H1 (cell line): ENCODE measurements at regions not wholly inside any gene's neighbourhood (a gene's known extent, or its start where the extent isn't known, plus 50 kb on each side); places are given as distances from the start of the nearest gene placed in this dataset.

Source experiments
- CTCF ChIA-PET: fragments of 300-600 bp; sonication (Branson Sonifier 250); formaldehyde crosslinking; loops from one replicate; lab custom pipeline; 2021; ENCODE audit not compliant: partially characterized antibody; lab: Charles Lee
- POLR2A ChIA-PET: fragments of 300-600 bp; sonication (Branson Sonifier 250); formaldehyde crosslinking; loops from one replicate; lab custom pipeline; 2021; ENCODE audit warnings: inconsistent platforms; ENCODE audit not compliant: partially characterized antibody; lab: Charles Lee
- DNase-seq, 2 experiments: peaks; one replicate each; pipeline versions ENCODE4 v3.0.0 to v3.0.0-alpha.2; 2010 to 2022; ENCODE audit warnings: low spot score in 2 of 2, low read depth in 1 of 2, mixed read lengths in 1 of 2
- FAIRE-seq: peaks from 2 replicates; lab custom pipeline; 2011; peaks lifted over from hg19 to GRCh38; lab: Jason Lieb, UNC
- H2AFZ ChIP-seq: 2 replicates; pipeline ENCODE4 v1.8.1; 2012; ENCODE audit warnings: low read length, inconsistent platforms
- H2AK5ac ChIP-seq: 2 replicates; pipeline ENCODE4 v1.6.1; 2013; ENCODE audit warnings: low read depth, low read length
- H2BK120ac ChIP-seq: replicated peaks from 2 replicates; pipeline ENCODE3; 2013; ENCODE audit warnings: low read depth, low read length, inconsistent platforms
- H2BK12ac ChIP-seq: 2 replicates; pipeline ENCODE4 v1.6.1; 2013; ENCODE audit warnings: low read depth, low read length
- H2BK15ac ChIP-seq: 2 replicates; pipeline ENCODE4 v1.6.1; 2013; ENCODE audit warnings: low read length
- H2BK20ac ChIP-seq: 2 replicates; pipeline ENCODE4 v1.6.1; 2013; ENCODE audit warnings: low read length
- H2BK5ac ChIP-seq: 2 replicates; pipeline ENCODE4 v1.6.1; 2013; ENCODE audit warnings: low read depth, low read length
- H3K14ac ChIP-seq: 2 replicates; pipeline ENCODE4 v1.6.1; 2013; ENCODE audit warnings: inconsistent platforms; ENCODE audit not compliant: insufficient read length
- H3K18ac ChIP-seq: 2 replicates; pipeline ENCODE4 v1.6.1; 2013; ENCODE audit warnings: low read length; ENCODE audit errors: extremely low read depth
- H3K23ac ChIP-seq: 2 replicates; pipeline ENCODE4 v1.6.1; 2013; ENCODE audit warnings: inconsistent platforms; ENCODE audit not compliant: insufficient read length
- H3K23me2 ChIP-seq: 2 replicates; pipeline ENCODE4 v1.6.1; 2013; ENCODE audit warnings: low read depth, low read length
- H3K27ac ChIP-seq: 2 replicates; pipeline ENCODE4 v1.6.1; 2011; ENCODE audit warnings: low read depth, low read length, inconsistent platforms
- H3K27me3 ChIP-seq, 4 experiments: replicated peaks in 1 of 4; 1 replicate in 1 of 4; 2 replicates in 3 of 4; pipeline versions ENCODE4 v1.6.1 to v1.8.1; 2011 to 2013; ENCODE audit warnings: low read length in 3 of 4, mild to moderate bottlenecking in 3 of 4, inconsistent platforms in 2 of 4, mixed read lengths in 2 of 4, moderate library complexity in 1 of 4; ENCODE audit not compliant: control insufficient read depth in 3 of 4, insufficient read depth in 3 of 4; ENCODE audit errors: extremely low read depth in 1 of 4
- H3K36me3 ChIP-seq, 4 experiments: 2 replicates each; pipeline versions ENCODE4 v1.6.1 to v1.8.1; 2011 to 2013; ENCODE audit warnings: mild to moderate bottlenecking in 4 of 4, low read length in 3 of 4, moderate library complexity in 2 of 4, control low read depth in 1 of 4, inconsistent platforms in 1 of 4; ENCODE audit not compliant: insufficient read depth in 4 of 4, control insufficient read depth in 2 of 4
- H3K4ac ChIP-seq: replicated peaks from 2 replicates; pipeline ENCODE3; 2013; ENCODE audit warnings: low read length, low read depth, mixed read lengths, inconsistent platforms; ENCODE audit not compliant: insufficient read length
- H3K4me1 ChIP-seq, 4 experiments: replicated peaks in 1 of 4; 1 replicate in 1 of 4; 2 replicates in 3 of 4; pipeline versions ENCODE4 v1.6.1 to v1.8.1; 2011 to 2013; ENCODE audit warnings: low read length in 3 of 4, inconsistent platforms in 2 of 4, mixed read lengths in 1 of 4; ENCODE audit not compliant: insufficient read depth in 4 of 4, control insufficient read depth in 3 of 4
- H3K4me2 ChIP-seq, 2 experiments: 2 replicates each; pipeline versions ENCODE4 v1.6.1 to v1.8.1; 2011 to 2013; ENCODE audit warnings: low read depth in 2 of 2, low read length in 2 of 2, control low read depth in 1 of 2, inconsistent platforms in 1 of 2, mild to moderate bottlenecking in 1 of 2; ENCODE audit not compliant: insufficient read depth in 1 of 2
- H3K4me3 ChIP-seq, 4 experiments: fragments of 200-600, 300-600 bp in 1 of 4; sonication (generic), shearing (Covaris generic), sonication (Bioruptor Twin) in 1 of 4; 2 replicates each; pipeline versions ENCODE4 v1.5.1 to v1.8.1; 2011 to 2016; ENCODE audit warnings: low read length in 4 of 4, low read depth in 3 of 4, control low read depth in 2 of 4, inconsistent platforms in 2 of 4, mild to moderate bottlenecking in 2 of 4, mixed read lengths in 1 of 4, moderate library complexity in 1 of 4; ENCODE audit not compliant: insufficient read depth in 2 of 4; ENCODE audit errors: extremely low read depth in 1 of 4
- H3K56ac ChIP-seq: replicated peaks from 2 replicates; pipeline ENCODE3; 2013; ENCODE audit warnings: low read depth, mild to moderate bottlenecking, mixed read lengths, low read length, inconsistent platforms; ENCODE audit not compliant: insufficient read length
- H3K79me1 ChIP-seq: 2 replicates; pipeline ENCODE4 v1.6.1; 2013; ENCODE audit warnings: low read depth, low read length, control low read depth
- H3K79me2 ChIP-seq, 2 experiments: 2 replicates each; pipeline versions ENCODE4 v1.6.1 to v1.8.1; 2012 to 2013; ENCODE audit warnings: low read length in 2 of 2, mild to moderate bottlenecking in 2 of 2, inconsistent platforms in 1 of 2; ENCODE audit not compliant: insufficient read depth in 2 of 2, control insufficient read depth in 1 of 2
- H3K9ac ChIP-seq, 4 experiments: replicated peaks in 1 of 4; 1 replicate in 1 of 4; 2 replicates in 3 of 4; pipeline versions ENCODE4 v1.6.1 to v1.8.1; 2011 to 2013; ENCODE audit warnings: low read depth in 3 of 4, low read length in 3 of 4, control low read depth in 2 of 4, mild to moderate bottlenecking in 2 of 4, moderate library complexity in 2 of 4, inconsistent platforms in 1 of 4; ENCODE audit errors: extremely low read depth in 1 of 4
- H3K9me3 ChIP-seq, 2 experiments: 2 replicates each; pipeline versions ENCODE4 v1.6.1 to v1.8.1; 2012 to 2013; ENCODE audit warnings: mild to moderate bottlenecking in 2 of 2, moderate library complexity in 2 of 2, control low read depth in 1 of 2, inconsistent platforms in 1 of 2, low read depth in 1 of 2, low read length in 1 of 2, mixed read lengths in 1 of 2; ENCODE audit not compliant: insufficient read depth in 2 of 2
- H4K20me1 ChIP-seq, 2 experiments: replicated peaks in 1 of 2; 2 replicates each; pipeline versions ENCODE3 to v1.8.1; 2011 to 2013; ENCODE audit warnings: inconsistent platforms in 2 of 2, low read length in 2 of 2, mild to moderate bottlenecking in 1 of 2; ENCODE audit not compliant: insufficient read depth in 2 of 2, control insufficient read depth in 1 of 2
- H4K5ac ChIP-seq: 2 replicates; pipeline ENCODE4 v1.6.1; 2013; ENCODE audit warnings: low read length, low read depth, mixed read lengths, inconsistent platforms; ENCODE audit not compliant: insufficient read length
- H4K8ac ChIP-seq: 2 replicates; pipeline ENCODE4 v1.8.0; 2013; ENCODE audit warnings: mild to moderate bottlenecking, moderate library complexity, low read length, inconsistent platforms; ENCODE audit not compliant: insufficient read depth; ENCODE audit errors: extremely low read depth
- H4K91ac ChIP-seq: replicated peaks from 2 replicates; pipeline ENCODE3; 2013; ENCODE audit warnings: low read length, mixed read lengths, inconsistent platforms; ENCODE audit not compliant: insufficient read length
- ATF2 ChIP-seq: IDR thresholded peaks from 2 replicates; pipeline ENCODE4 v1.6.1; 2012; ENCODE audit warnings: low read length, inconsistent platforms
- EZH2 ChIP-seq: fragments of 200-600 bp; sonication (generic); IDR thresholded peaks from 2 replicates; pipeline ENCODE4 v1.7.1; 2012; ENCODE audit warnings: low read depth, mild to moderate bottlenecking, moderate library complexity, low read length, inconsistent platforms; ENCODE audit not compliant: severe bottlenecking
- HDAC6 ChIP-seq: IDR thresholded peaks from one replicate; pipeline ENCODE4 v1.7.1; 2012; ENCODE audit warnings: low read depth, mild to moderate bottlenecking, inconsistent platforms, low read length, moderate library complexity
- RAD21 ChIP-seq, 2 experiments: IDR thresholded peaks in 1 of 2; conservative IDR thresholded peaks in 1 of 2; 2 replicates each; pipeline ENCODE4 v1.6.1; 2011; ENCODE audit warnings: low read depth in 2 of 2, low read length in 2 of 2, improper control_type of control experiment in 1 of 2, inconsistent platforms in 1 of 2, mild to moderate bottlenecking in 1 of 2, moderate library complexity in 1 of 2
- WGBS, 2 experiments: shearing (Covaris generic) in 1 of 2; methylation state at CpG; one replicate each; pipeline versions ENCODE4 v1.1.6 to v1.1.7; 2013 to 2015; ENCODE audit warnings: low lambda C conversion rate in 2 of 2, mixed read lengths in 2 of 2, inconsistent platforms in 1 of 2, low coverage in 1 of 2, missing lambda C conversion rate in 1 of 2; ENCODE audit not compliant: insufficient replicate concordance in 2 of 2, insufficient coverage in 1 of 2, insufficient read length in 1 of 2; ENCODE audit errors: extremely low coverage in 1 of 2, missing lambda C conversion rate in 1 of 2; 5-methylcytosine and 5-hydroxymethylcytosine counted together

DNA sequence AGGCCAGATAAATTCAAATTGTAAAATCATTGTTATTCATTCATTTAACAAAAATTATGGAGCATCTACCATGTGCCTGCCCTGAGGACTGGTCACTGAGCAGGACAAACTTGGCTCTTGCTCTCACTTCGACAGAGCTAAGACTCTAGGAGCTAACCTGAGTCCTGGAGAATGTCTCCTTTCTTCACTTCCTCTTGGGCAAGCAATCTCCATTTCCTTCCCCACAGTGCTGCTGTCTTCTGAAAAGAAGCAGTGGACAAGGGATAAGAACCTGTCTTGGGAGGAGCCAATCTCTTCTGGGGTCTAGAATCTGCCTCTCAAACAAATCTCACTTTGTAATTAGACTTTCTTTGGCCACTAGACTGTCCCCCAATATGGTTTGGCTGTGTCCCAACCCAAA, 76.2 kb upstream of the PLXNA4 start:
- H4K20me1 ChIP-seq = peaks cover 0 to 3% of the 10 kb centered on the region in 2 experiments
- 0 out of 2 replicates have a peak overlapping the region, but pooled peaks have one; percentile 42 for H2AK5ac ChIP-seq
- H3K27me3 ChIP-seq = no peaks in the 10 kb centered on the region
- no peaks in the 10 kb centered on the region for H3K79me1 ChIP-seq
- H3K4me3 ChIP-seq = no peak overlapping the region
- no peaks in the 10 kb centered on the region for H3K79me2 ChIP-seq
- no peak overlapping the region for H2BK20ac ChIP-seq
- no peak overlapping the region for H3K56ac ChIP-seq
- no peak overlapping the region for H4K5ac ChIP-seq
- FAIRE-seq (no peak), DNase-seq (no peak)
- no peak overlapping the region for H3K4me2 ChIP-seq
- no peak overlapping the region for H3K14ac ChIP-seq
- no peak overlapping the region for H2BK120ac ChIP-seq
- no peak overlapping the region for H2BK15ac ChIP-seq
- H3K23ac ChIP-seq = no peak overlapping the region
- POLR2A ChIA-PET = no interaction called here
- H3K36me3 ChIP-seq = no peaks in the 10 kb centered on the region
- no peak overlapping the region for H3K27ac ChIP-seq
- TF ChIP-seq EZH2 = no peak
- TF ChIP-seq ATF2 = no peak
- TF ChIP-seq HDAC6 = no peak
- no peak for TF ChIP-seq RAD21 (IDR thresholded peaks at IDR 0.05 in 1 of 2, conservative IDR thresholded peaks at IDR 0.05 in 1 of 2; ENCODE audit: low read depth in 2 of 2, low read length in 2 of 2)
- no peak overlapping the region for H4K8ac ChIP-seq
- H3K9ac ChIP-seq = no peak overlapping the region
- H3K4ac ChIP-seq = no peak overlapping the region
- no peaks in the 10 kb centered on the region for H3K9me3 ChIP-seq
- peaks cover 6% of the 10 kb centered on the region; the same call in 1 of the 2 replicates for H3K23me2 ChIP-seq
- peaks cover 3 to 10% (median 4%) of the 10 kb centered on the region in 4 experiments; a peak in 6 of 7 replicates for H3K4me1 ChIP-seq
- H2AFZ ChIP-seq = no peak overlapping the region
- no peak overlapping the region for H3K18ac ChIP-seq
- CTCF ChIA-PET = interaction anchor here (0.7 to 4.2 kb wide), 11 partner anchors 8 to 782 kb away, joined by 3 to 23 read pairs (median 3); no protein-coding TSS in a partner anchor
- WGBS, 2 experiments = 86% methylated on average over 1 of the region's 1 CpG; no CpG with 5 or more reads in 1 of the 2 experiments
- H2BK12ac ChIP-seq = no peak overlapping the region
- no peak overlapping the region for H2BK5ac ChIP-seq
- no peak overlapping the region for H4K91ac ChIP-seq
